GM21381 (cell line): ENCODE measurements at regions not wholly inside any gene's neighbourhood (a gene's known extent, or its start where the extent isn't known, plus 50 kb on each side); places are given as distances from the start of the nearest gene placed in this dataset.

Experiments
- ATAC-seq: cut with Tn5 transposase; IDR thresholded peaks from one replicate; pipeline ENCODE4 v1.9.1; 2021; ENCODE audit warnings: mild to moderate bottlenecking, moderate library complexity; ENCODE audit not compliant: unreplicated experiment

- ATAC-seq = no peak
These were observed 1187.9 kb downstream of the XPNPEP1 start for GRCh38 chr10:108735380-108735779.

GRCh38 chr10:108721874-108722273 lies 1201.4 kb downstream of the XPNPEP1 start:
- ATAC-seq = no peak

- no peak for ATAC-seq
These were observed 1207.0 kb downstream of the XPNPEP1 start for GRCh38 chr10:108716352-108716751.

- ATAC-seq = no peak
These were observed 1213.2 kb downstream of the XPNPEP1 start for GRCh38 chr10:108709927-108710722.

GRCh38 chr10:108708363-108708762 lies 1214.9 kb downstream of the XPNPEP1 start:
- no peak for ATAC-seq

GRCh38 chr10:108696792-108697477 lies 1226.4 kb downstream of the XPNPEP1 start:
- peak; percentile 90 for ATAC-seq

GRCh38 chr10:108691126-108691525 lies 1232.2 kb downstream of the XPNPEP1 start:
- no peak for ATAC-seq

GRCh38 chr10:108690530-108690929 lies 1232.8 kb downstream of the XPNPEP1 start:
- no peak for ATAC-seq

GRCh38 chr10:108689891-108690290 lies 1233.4 kb downstream of the XPNPEP1 start:
- ATAC-seq = no peak

- ATAC-seq = no peak
These were observed 1235.0 kb downstream of the XPNPEP1 start for GRCh38 chr10:108688314-108688713.

GRCh38 chr10:108685863-108686531 lies 1237.3 kb downstream of the XPNPEP1 start:
- ATAC-seq = no peak

- ATAC-seq = no peak
These were observed 1238.9 kb downstream of the XPNPEP1 start for GRCh38 chr10:108684431-108684830.

GRCh38 chr10:108673741-108674140 lies 1249.6 kb downstream of the XPNPEP1 start:
- no peak for ATAC-seq

GRCh38 chr10:108663587-108663986 lies 1259.7 kb downstream of the XPNPEP1 start:
- no peak for ATAC-seq

- no peak for ATAC-seq
These were observed 1260.3 kb downstream of the XPNPEP1 start for GRCh38 chr10:108662975-108663374.

GRCh38 chr10:108655057-108655456 lies 1268.3 kb downstream of the XPNPEP1 start:
- no peak for ATAC-seq

GRCh38 chr10:108653531-108653930 lies 1269.8 kb downstream of the XPNPEP1 start:
- ATAC-seq = no peak

- ATAC-seq = no peak
These were observed 1284.3 kb downstream of the XPNPEP1 start for GRCh38 chr10:108639010-108639409.

- no peak for ATAC-seq
These were observed 1285.1 kb downstream of the XPNPEP1 start for GRCh38 chr10:108638225-108638624.

GRCh38 chr10:108633046-108633445 lies 1290.3 kb downstream of the XPNPEP1 start:
- ATAC-seq = no peak

GRCh38 chr10:108632144-108632543 lies 1291.2 kb downstream of the XPNPEP1 start:
- ATAC-seq = no peak

GRCh38 chr10:108631332-108631731 lies 1292.0 kb downstream of the XPNPEP1 start:
- peak; percentile 82 for ATAC-seq
